ENCODE measurements at regions not wholly inside any gene's neighbourhood (a gene's known extent, or its start where the extent isn't known, plus 50 kb on each side); places are given as distances from the start of the nearest gene placed in this dataset.

DNA sequence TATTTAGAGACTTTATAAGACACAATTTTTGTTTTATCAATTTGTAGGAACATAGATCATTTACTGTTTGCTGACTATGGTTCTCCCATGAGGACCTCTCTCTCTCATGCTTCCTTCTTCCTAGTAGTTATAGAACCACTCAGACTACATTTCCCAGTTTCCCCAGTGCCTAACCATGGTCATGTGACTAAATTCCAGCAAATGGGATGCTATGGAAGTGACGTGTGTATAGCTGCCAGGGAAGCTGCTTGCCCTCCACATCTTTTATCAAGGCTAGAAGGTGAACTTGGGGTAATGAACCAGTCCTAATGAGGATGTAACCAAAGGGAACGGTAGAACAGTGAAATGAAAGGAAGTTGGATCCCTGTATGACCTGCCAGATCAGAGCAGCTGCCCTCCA lies 184.0 kb downstream of the MIS18A start:
- intact Hi-C loops (cut with DNase I; ENCODE audit: low total_unique reads) = no loop called here
- H3K4me3 ChIP-seq (ENCODE audit: low read depth, poor library complexity, severe bottlenecking) = no peak overlapping the region
- WGBS, 2 donors = 53 to 54% methylated on average over 2 of the region's 2 CpGs
- TF ChIP-seq, protein P1, sequence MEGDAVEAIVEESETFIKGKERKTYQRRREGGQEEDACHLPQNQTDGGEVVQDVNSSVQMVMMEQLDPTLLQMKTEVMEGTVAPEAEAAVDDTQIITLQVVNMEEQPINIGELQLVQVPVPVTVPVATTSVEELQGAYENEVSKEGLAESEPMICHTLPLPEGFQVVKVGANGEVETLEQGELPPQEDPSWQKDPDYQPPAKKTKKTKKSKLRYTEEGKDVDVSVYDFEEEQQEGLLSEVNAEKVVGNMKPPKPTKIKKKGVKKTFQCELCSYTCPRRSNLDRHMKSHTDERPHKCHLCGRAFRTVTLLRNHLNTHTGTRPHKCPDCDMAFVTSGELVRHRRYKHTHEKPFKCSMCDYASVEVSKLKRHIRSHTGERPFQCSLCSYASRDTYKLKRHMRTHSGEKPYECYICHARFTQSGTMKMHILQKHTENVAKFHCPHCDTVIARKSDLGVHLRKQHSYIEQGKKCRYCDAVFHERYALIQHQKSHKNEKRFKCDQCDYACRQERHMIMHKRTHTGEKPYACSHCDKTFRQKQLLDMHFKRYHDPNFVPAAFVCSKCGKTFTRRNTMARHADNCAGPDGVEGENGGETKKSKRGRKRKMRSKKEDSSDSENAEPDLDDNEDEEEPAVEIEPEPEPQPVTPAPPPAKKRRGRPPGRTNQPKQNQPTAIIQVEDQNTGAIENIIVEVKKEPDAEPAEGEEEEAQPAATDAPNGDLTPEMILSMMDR (IDR thresholded peaks at IDR 0.05) = no peak
- TF ChIP-seq POLR2A (IDR thresholded peaks at IDR 0.05) = no peak
- DNase-seq (ENCODE audit: low spot score in 2 of 2) = no peak

DNA sequence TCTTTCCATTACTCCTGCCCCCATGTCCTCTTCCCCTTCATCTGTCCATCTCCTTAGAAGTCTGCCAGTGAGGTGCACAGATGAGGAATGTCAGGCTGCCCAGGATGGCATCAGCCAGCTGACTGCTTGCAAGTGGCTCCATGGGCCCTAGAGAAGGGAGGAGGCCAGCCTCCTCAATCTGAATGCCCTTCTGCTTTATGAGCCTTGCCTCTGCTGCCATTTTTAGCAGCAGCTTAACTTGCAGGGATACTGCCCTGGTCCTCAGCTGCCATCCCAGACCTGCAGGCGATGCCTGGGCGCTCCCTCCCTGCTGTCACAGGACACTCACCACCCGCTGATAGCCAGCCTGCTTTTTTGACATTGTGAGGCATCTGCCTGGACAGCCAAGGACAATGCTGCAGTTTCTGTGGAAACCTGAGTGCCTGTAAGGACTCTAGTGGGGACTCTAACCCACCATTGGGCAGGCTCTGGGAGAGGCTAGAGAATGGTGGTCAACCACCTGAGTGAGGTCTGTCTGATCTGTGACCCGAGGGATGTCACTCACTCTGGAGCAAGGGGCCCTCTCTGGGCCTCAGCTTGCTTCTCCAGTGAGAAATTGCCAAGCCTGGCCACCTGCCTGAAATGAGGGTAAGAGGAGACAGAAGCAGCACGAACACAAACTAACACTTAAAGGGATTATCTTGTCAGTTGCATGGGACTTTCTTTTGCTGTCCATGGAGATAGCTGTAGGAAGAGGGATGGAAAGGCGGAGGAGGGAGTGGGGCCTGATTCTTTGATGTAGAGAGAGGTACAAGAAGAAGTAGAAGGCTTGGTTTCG lies 185.0 kb downstream of the MIS18A start:
- 88% methylated on average over 7 of the region's 7 CpGs for WGBS, 2 donors

DNA sequence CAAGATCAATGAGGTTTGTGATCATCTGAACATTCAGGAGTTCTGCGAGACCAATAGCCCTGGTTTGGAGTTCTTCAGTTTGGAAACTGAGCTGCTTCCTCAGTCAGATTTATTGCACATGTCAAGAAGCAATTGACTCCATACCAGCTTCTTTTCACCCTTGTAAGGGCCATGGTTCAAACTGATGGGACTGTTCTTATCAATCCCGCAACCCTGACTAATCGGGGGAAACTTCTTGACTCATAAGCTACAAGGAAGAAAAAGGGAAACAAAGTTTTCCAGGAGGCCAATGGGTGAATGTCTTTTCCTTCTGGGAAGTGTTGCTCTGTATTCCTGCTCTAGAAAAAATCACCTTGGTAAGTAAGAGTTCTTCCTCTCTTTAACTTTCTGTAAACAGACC lies 187.9 kb downstream of the MIS18A start:
- 91 to 92% methylated on average over 3 of the region's 3 CpGs for WGBS, 2 donors
- no peak overlapping the region for H3K4me3 ChIP-seq (ENCODE audit: low read depth, poor library complexity, severe bottlenecking)
- DNase-seq (ENCODE audit: low spot score in 2 of 2) = no peak
- TF ChIP-seq, protein P1 (IDR thresholded peaks at IDR 0.05) = no peak
- no peak for TF ChIP-seq POLR2A (IDR thresholded peaks at IDR 0.05)
- intact Hi-C loops (cut with DNase I; ENCODE audit: low total_unique reads) = no loop called here

More for the DNA sequence above, 185.0 kb downstream of the MIS18A start:
- DNase-seq (ENCODE audit: low spot score in 2 of 2) = no peak
- intact Hi-C loops (cut with DNase I; ENCODE audit: low total_unique reads) = no loop called here
- TF ChIP-seq POLR2A (IDR thresholded peaks at IDR 0.05) = no peak
- TF ChIP-seq, protein P1 (IDR thresholded peaks at IDR 0.05) = no peak
- H3K4me3 ChIP-seq (ENCODE audit: low read depth, poor library complexity, severe bottlenecking) = no peak overlapping the region

DNA sequence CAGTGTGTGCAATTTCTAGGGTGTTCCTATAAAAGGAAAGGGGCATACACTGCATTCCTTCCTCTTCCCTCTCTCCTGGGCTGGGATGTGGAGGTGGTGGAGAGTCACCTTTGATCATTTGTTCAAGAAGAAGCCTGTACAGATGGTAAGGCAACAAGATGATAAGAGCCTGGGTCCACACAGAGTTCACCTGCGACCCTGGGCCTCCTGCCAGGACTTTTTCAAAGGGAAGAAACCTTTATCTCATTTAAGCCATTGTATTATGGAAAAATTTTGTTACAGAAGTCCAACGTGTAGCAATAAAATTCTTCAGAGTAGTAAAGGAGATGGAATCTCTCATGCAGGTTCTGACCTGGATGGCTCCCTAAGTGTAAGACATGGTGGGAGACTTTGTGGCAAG lies 189.1 kb downstream of the MIS18A start:
- TF ChIP-seq, protein P1 (IDR thresholded peaks at IDR 0.05) = no peak
- TF ChIP-seq POLR2A (IDR thresholded peaks at IDR 0.05) = no peak
- no peak overlapping the region for H3K4me3 ChIP-seq (ENCODE audit: low read depth, poor library complexity, severe bottlenecking)
- intact Hi-C loops (cut with DNase I; ENCODE audit: low total_unique reads) = no loop called here
- DNase-seq (ENCODE audit: low spot score in 2 of 2) = no peak
- WGBS, 2 donors = 52 to 55% methylated on average over 2 of the region's 2 CpGs

DNA sequence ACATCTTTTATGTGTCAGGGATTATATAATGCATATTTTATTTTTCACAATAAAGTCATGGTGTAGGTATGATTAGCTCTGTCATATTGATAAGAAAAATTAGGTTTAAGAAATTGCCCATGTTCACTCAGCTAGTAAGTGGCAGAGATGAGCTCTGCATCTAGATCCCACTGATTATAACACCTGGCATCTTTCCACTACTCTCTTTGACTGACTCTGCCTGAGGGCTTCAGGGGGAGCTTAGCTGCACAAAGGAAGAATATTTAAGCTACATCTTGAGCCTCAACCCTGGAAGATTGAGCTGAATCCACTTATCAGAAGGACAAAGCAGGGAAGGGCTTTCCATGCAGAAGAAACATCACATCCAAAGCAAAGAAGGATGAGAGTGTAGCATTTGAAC lies 190.4 kb downstream of the MIS18A start:
- no peak for DNase-seq (ENCODE audit: low spot score in 2 of 2)
- TF ChIP-seq, protein P1 (IDR thresholded peaks at IDR 0.05) = no peak
- no peak for TF ChIP-seq POLR2A (IDR thresholded peaks at IDR 0.05)
- intact Hi-C loops (cut with DNase I; ENCODE audit: low total_unique reads) = no loop called here
- H3K4me3 ChIP-seq (ENCODE audit: low read depth, poor library complexity, severe bottlenecking) = no peak overlapping the region

DNA sequence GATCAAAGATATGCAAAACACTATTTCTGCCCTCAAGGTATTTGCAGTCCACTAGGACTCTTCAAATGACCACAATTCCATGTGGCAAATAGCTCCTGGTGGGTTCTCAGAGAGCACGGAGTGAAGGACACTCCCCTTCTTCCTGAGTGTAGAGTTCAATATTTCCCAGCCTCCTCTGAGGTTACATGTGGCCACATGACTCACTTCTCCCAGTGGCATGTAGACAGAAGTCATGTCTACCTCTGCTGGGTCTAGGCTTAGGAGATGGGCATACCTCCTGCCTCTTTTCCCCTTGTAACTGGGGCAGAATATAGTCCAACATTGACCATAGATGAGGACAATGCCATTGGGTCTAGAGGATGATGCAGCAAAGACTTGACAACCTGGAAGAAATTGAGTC lies 191.4 kb downstream of the MIS18A start:
- no peak for DNase-seq (ENCODE audit: low spot score in 2 of 2)
- intact Hi-C loops (cut with DNase I; ENCODE audit: low total_unique reads) = no loop called here
- H3K4me3 ChIP-seq (ENCODE audit: low read depth, poor library complexity, severe bottlenecking) = no peak overlapping the region
- WGBS, 2 donors = 47 to 50% methylated on average over 1 of the region's 1 CpG
- TF ChIP-seq, protein P1 (IDR thresholded peaks at IDR 0.05) = no peak
- TF ChIP-seq POLR2A (IDR thresholded peaks at IDR 0.05) = no peak

Measured in lower leg skin (tissue), 4 donors.